ENCODE measurements at regions not wholly inside any gene's neighbourhood (a gene's known extent, or its start where the extent isn't known, plus 50 kb on each side); places are given as distances from the start of the nearest gene placed in this dataset.

- TF ChIP-seq EZH2phosphoT487 (IDR thresholded peaks at IDR 0.05; ENCODE audit: borderline replicate concordance, low read depth, low read length) (no peak), CTCF (conservative IDR thresholded peaks at IDR 0.05; ENCODE audit: low read length) (no peak)
Measured at GRCh38 chrX:98501426-98501825, 1617.7 kb downstream of the RPA4 start.
